NCI-H510A (cell line): ENCODE measurements at regions not wholly inside any gene's neighbourhood (a gene's known extent, or its start where the extent isn't known, plus 50 kb on each side); places are given as distances from the start of the nearest gene placed in this dataset.
"Not testable (repeated sequence)": the region's sequence is repeated elsewhere in the genome, so short reads cannot be mapped to it uniquely, and the experiment has no call there.

ENCODE experiments used
- DNase-seq: peaks from one replicate; lab custom pipeline; 2025; lab: John Stamatoyannopoulos, UW

- no peak for DNase-seq
Observed at GRCh38 chr13:62162860-62163259, 747.2 kb upstream of the PCDH20 start.

- DNase-seq, result no peak
Observed at GRCh38 chr13:62158520-62158919, 742.9 kb upstream of the PCDH20 start.

GRCh38 chr13:62151724-62152123 is 736.1 kb upstream of the PCDH20 start:
- not testable (repeated sequence) for DNase-seq

GRCh38 chr13:62142048-62142447 is 726.4 kb upstream of the PCDH20 start:
- no peak for DNase-seq

- no peak for DNase-seq
Observed at GRCh38 chr13:62139597-62139996, 723.9 kb upstream of the PCDH20 start.

- no peak for DNase-seq
Observed at GRCh38 chr13:62137629-62138405, 722.2 kb upstream of the PCDH20 start.

GRCh38 chr13:62131604-62132003 is 716.0 kb upstream of the PCDH20 start:
- no peak for DNase-seq

- DNase-seq, result no peak
Observed at GRCh38 chr13:62130062-62130970, 714.7 kb upstream of the PCDH20 start.

- no peak for DNase-seq
Observed at GRCh38 chr13:62129000-62129551, 713.4 kb upstream of the PCDH20 start.

- no peak for DNase-seq
Observed at GRCh38 chr13:62126400-62126799, 710.8 kb upstream of the PCDH20 start.

- DNase-seq, result no peak
Observed at GRCh38 chr13:62125451-62125850, 709.8 kb upstream of the PCDH20 start.

- no peak for DNase-seq
Observed at GRCh38 chr13:62123409-62123808, 707.8 kb upstream of the PCDH20 start.

- DNase-seq, result no peak
Observed at GRCh38 chr13:62122434-62122833, 706.8 kb upstream of the PCDH20 start.

- DNase-seq, result no peak
Observed at GRCh38 chr13:62119739-62120700, 704.4 kb upstream of the PCDH20 start.

GRCh38 chr13:62115831-62116230 is 700.2 kb upstream of the PCDH20 start:
- DNase-seq, result no peak

GRCh38 chr13:62113179-62113578 is 697.5 kb upstream of the PCDH20 start:
- DNase-seq, result no peak

- no peak for DNase-seq
Observed at GRCh38 chr13:62110079-62110478, 694.4 kb upstream of the PCDH20 start.

GRCh38 chr13:62104136-62104535 is 688.5 kb upstream of the PCDH20 start:
- not testable (repeated sequence) for DNase-seq

GRCh38 chr13:62096652-62097051 is 681.0 kb upstream of the PCDH20 start:
- no peak for DNase-seq

GRCh38 chr13:62094932-62095331 is 679.3 kb upstream of the PCDH20 start:
- no peak for DNase-seq

GRCh38 chr13:62093984-62094780 is 678.5 kb upstream of the PCDH20 start:
- DNase-seq, result no peak
